ENCODE measurements at regions not wholly inside any gene's neighbourhood (a gene's known extent, or its start where the extent isn't known, plus 50 kb on each side); places are given as distances from the start of the nearest gene placed in this dataset.

GRCh38 chr19:29295285-29295684 is 82.3 kb upstream of the UQCRFS1 start:
- no peaks in the 10 kb centered on the region for H3K4me1 Mint-ChIP-seq
- H3K36me3 Mint-ChIP-seq (ENCODE audit: low read depth), result no peaks in the 10 kb centered on the region
- ChIA-PET CTCF (no interaction called here), POLR2A (no interaction called here)
- H3K4me3 Mint-ChIP-seq, result no peak overlapping the region
- H3K9me3 Mint-ChIP-seq, result no peaks in the 10 kb centered on the region
- no peaks in the 10 kb centered on the region for H3K27me3 Mint-ChIP-seq
- DNase-seq, result no peak
- H3K27ac Mint-ChIP-seq, result no peak overlapping the region

DNA sequence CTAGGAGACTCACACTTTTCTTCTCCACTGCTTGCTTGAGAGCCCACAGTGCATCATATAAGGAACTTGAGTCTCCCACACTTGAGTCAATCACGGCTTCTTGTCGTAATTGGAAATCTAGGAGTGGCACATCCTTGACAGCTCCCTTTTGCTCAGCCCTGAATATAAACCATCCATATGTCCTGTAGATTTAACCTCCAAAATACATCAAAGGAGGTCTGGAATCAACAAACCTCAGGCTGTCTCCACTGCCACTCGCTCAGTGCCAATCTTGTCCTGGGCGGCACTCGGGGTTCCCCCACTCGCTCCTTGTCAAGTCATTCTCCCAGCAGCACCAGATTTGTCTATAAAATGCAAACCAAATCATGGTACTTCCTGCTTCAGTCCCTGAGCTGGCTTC is 84.4 kb upstream of the UQCRFS1 start:
- ChIA-PET POLR2A (interaction anchor here (0.6 kb wide), 1 partner anchor 24 kb away, joined by 3 read pairs; no protein-coding TSS in a partner anchor), CTCF (no interaction called here)
- Mint-ChIP-seq H3K9me3 (no peaks in the 10 kb centered on the region), H3K36me3 (ENCODE audit: low read depth) (no peaks in the 10 kb centered on the region), H3K4me3 (no peak overlapping the region), H3K4me1 (no peaks in the 10 kb centered on the region), H3K27ac (no peak overlapping the region), H3K27me3 (no peaks in the 10 kb centered on the region)
- no peak for DNase-seq

GRCh38 chr19:29299416-29300380 is 86.7 kb upstream of the UQCRFS1 start:
- no peaks in the 10 kb centered on the region for H3K9me3 Mint-ChIP-seq
- CTCF ChIA-PET, result no interaction called here
- no peaks in the 10 kb centered on the region for H3K27me3 Mint-ChIP-seq
- POLR2A ChIA-PET, result no interaction called here
- no peak overlapping the region for H3K27ac Mint-ChIP-seq
- H3K36me3 Mint-ChIP-seq (ENCODE audit: low read depth), result no peaks in the 10 kb centered on the region
- no peak overlapping the region for H3K4me3 Mint-ChIP-seq
- DNase-seq, result no peak
- no peaks in the 10 kb centered on the region for H3K4me1 Mint-ChIP-seq

GRCh38 chr19:29302002-29302928 is 89.3 kb upstream of the UQCRFS1 start:
- Mint-ChIP-seq H3K4me3 (no peak overlapping the region), H3K27me3 (peaks cover 1% of the 10 kb centered on the region), H3K4me1 (no peaks in the 10 kb centered on the region), H3K27ac (no peak overlapping the region), H3K36me3 (ENCODE audit: low read depth) (no peaks in the 10 kb centered on the region), H3K9me3 (no peaks in the 10 kb centered on the region)
- no peak for DNase-seq
- CTCF ChIA-PET, result interaction anchor here (0.9 kb wide), 1 partner anchor 10 kb away, joined by 3 read pairs; no protein-coding TSS in a partner anchor
- POLR2A ChIA-PET, result no interaction called here

- no peaks in the 10 kb centered on the region for H3K4me1 Mint-ChIP-seq
- no peak overlapping the region for H3K27ac Mint-ChIP-seq
- no peaks in the 10 kb centered on the region for H3K36me3 Mint-ChIP-seq (ENCODE audit: low read depth)
- POLR2A ChIA-PET, result no interaction called here
- H3K9me3 Mint-ChIP-seq, result no peaks in the 10 kb centered on the region
- H3K27me3 Mint-ChIP-seq, result peaks cover 1% of the 10 kb centered on the region
- H3K4me3 Mint-ChIP-seq, result no peak overlapping the region
- no peak for DNase-seq
- CTCF ChIA-PET, result interaction anchor here (0.9 kb wide), 1 partner anchor 11 kb away, joined by 3 read pairs; no protein-coding TSS in a partner anchor
Observed at GRCh38 chr19:29303069-29303718, 90.2 kb upstream of the UQCRFS1 start.

DNA sequence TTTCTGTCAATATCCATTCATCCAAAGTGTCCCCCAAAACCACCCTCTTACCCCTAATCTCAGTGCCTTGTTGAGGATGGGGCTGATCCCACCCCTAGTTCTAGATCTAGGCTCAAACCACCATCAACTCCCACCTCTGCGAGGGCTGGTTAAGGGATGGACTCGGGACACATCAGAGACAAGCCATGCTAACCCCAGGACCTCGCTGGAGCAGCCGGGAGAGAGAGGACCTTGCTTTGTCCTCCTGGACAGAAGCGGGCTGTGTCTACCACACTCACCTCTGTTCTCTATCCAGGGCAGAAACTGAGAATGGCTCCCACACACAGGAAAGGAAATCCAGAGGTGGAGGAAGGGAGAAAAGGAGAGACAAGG is 90.8 kb upstream of the UQCRFS1 start:
- Mint-ChIP-seq H3K4me3 (no peak overlapping the region), H3K4me1 (no peaks in the 10 kb centered on the region), H3K36me3 (ENCODE audit: low read depth) (no peaks in the 10 kb centered on the region), H3K27me3 (peaks cover 1% of the 10 kb centered on the region), H3K27ac (no peak overlapping the region), H3K9me3 (no peaks in the 10 kb centered on the region)
- DNase-seq, result no peak
- ChIA-PET POLR2A (no interaction called here), CTCF (no interaction called here)

DNA sequence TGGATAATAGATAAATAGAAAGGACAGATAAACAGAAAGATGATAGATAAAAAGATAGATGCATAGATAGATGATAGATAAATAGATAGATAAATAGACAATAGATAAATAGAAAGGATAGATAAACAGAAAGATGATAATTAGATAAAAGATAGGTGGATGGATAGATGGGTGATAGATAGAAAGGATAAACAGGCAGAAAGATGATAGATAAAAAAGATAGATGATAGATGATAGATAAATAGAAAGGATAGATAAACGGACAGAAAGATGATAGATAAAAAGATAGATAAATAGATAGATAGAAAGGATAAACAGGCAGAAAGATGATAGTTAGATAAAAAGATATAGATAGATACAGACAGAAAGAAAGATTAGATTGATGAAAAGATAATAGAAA is 92.3 kb upstream of the UQCRFS1 start:
- Mint-ChIP-seq H3K27me3 (peaks cover 3% of the 10 kb centered on the region), H3K4me3 (no peak overlapping the region), H3K27ac (no peak overlapping the region), H3K4me1 (no peaks in the 10 kb centered on the region), H3K36me3 (ENCODE audit: low read depth) (no peaks in the 10 kb centered on the region), H3K9me3 (no peaks in the 10 kb centered on the region)
- CTCF ChIA-PET, result no interaction called here
- POLR2A ChIA-PET, result no interaction called here
- no peak for DNase-seq

GRCh38 chr19:29308977-29309590 is 96.1 kb upstream of the UQCRFS1 start:
- H3K27ac Mint-ChIP-seq, result no peak overlapping the region
- POLR2A ChIA-PET, result no interaction called here
- DNase-seq, result no peak
- H3K4me3 Mint-ChIP-seq, result no peak overlapping the region
- H3K27me3 Mint-ChIP-seq, result peaks cover 3% of the 10 kb centered on the region
- no peaks in the 10 kb centered on the region for H3K36me3 Mint-ChIP-seq (ENCODE audit: low read depth)
- no peaks in the 10 kb centered on the region for H3K4me1 Mint-ChIP-seq
- CTCF ChIA-PET, result no interaction called here
- H3K9me3 Mint-ChIP-seq, result no peaks in the 10 kb centered on the region

GRCh38 chr19:29309637-29310036 is 96.7 kb upstream of the UQCRFS1 start:
- ChIA-PET CTCF (no interaction called here), POLR2A (no interaction called here)
- H3K4me1 Mint-ChIP-seq, result no peaks in the 10 kb centered on the region
- H3K27ac Mint-ChIP-seq, result no peak overlapping the region
- no peak for DNase-seq
- no peak overlapping the region for H3K4me3 Mint-ChIP-seq
- H3K36me3 Mint-ChIP-seq (ENCODE audit: low read depth), result no peaks in the 10 kb centered on the region
- peaks cover 3% of the 10 kb centered on the region for H3K27me3 Mint-ChIP-seq
- no peaks in the 10 kb centered on the region for H3K9me3 Mint-ChIP-seq

GRCh38 chr19:29311191-29311790 is 98.3 kb upstream of the UQCRFS1 start:
- ChIA-PET POLR2A (no interaction called here), CTCF (no interaction called here)
- Mint-ChIP-seq H3K4me3 (no peak overlapping the region), H3K27ac (no peak overlapping the region), H3K9me3 (no peaks in the 10 kb centered on the region), H3K4me1 (no peaks in the 10 kb centered on the region), H3K27me3 (peaks cover 1% of the 10 kb centered on the region), H3K36me3 (ENCODE audit: low read depth) (no peaks in the 10 kb centered on the region)
- DNase-seq, result no peak

- H3K27ac Mint-ChIP-seq, result no peak overlapping the region
- H3K36me3 Mint-ChIP-seq (ENCODE audit: low read depth), result no peaks in the 10 kb centered on the region
- CTCF ChIA-PET, result interaction anchor here (1.2 kb wide), 1 partner anchor 50 kb away, joined by 3 read pairs; no protein-coding TSS in a partner anchor
- no peaks in the 10 kb centered on the region for H3K9me3 Mint-ChIP-seq
- DNase-seq, result no peak
- POLR2A ChIA-PET, result no interaction called here
- no peaks in the 10 kb centered on the region for H3K4me1 Mint-ChIP-seq
- no peak overlapping the region for H3K4me3 Mint-ChIP-seq
- H3K27me3 Mint-ChIP-seq, result no peaks in the 10 kb centered on the region
Observed at GRCh38 chr19:29315556-29316190, 102.7 kb upstream of the UQCRFS1 start.

GRCh38 chr19:29318581-29318980 is 105.6 kb upstream of the UQCRFS1 start:
- ChIA-PET CTCF (no interaction called here), POLR2A (no interaction called here)
- H3K4me1 Mint-ChIP-seq, result no peaks in the 10 kb centered on the region
- no peak overlapping the region for H3K27ac Mint-ChIP-seq
- no peaks in the 10 kb centered on the region for H3K27me3 Mint-ChIP-seq
- H3K4me3 Mint-ChIP-seq, result no peak overlapping the region
- no peaks in the 10 kb centered on the region for H3K36me3 Mint-ChIP-seq (ENCODE audit: low read depth)
- no peak for DNase-seq
- no peaks in the 10 kb centered on the region for H3K9me3 Mint-ChIP-seq
